ENCODE measurements at regions not wholly inside any gene's neighbourhood (a gene's known extent, or its start where the extent isn't known, plus 50 kb on each side); places are given as distances from the start of the nearest gene placed in this dataset.

- TF ChIP-seq SP1 (IDR thresholded peaks at IDR 0.05; ENCODE audit: low read depth, low read length), result 0 out of 2 replicates have a peak, but pooled peaks have one; percentile 42
Observed at GRCh38 chr5:35369965-35370790, 139.9 kb upstream of the PRLR start (continued).

All from H1 (cell line).